K562 (cell line): ENCODE measurements at regions not wholly inside any gene's neighbourhood (a gene's known extent, or its start where the extent isn't known, plus 50 kb on each side); places are given as distances from the start of the nearest gene placed in this dataset.

Experiments
- ATAC-seq: fragments of 200-7000 bp; cut with Tn5 transposase; 3 replicates; pipeline ENCODE4 v1.9.1; 2020; ENCODE audit warnings: moderate library complexity
- BruUV-seq: library from RNA; stranded (reverse); fragments of 400-500 nt; replicated peaks from 2 replicates; lab custom pipeline; 2021; lab: Mats Ljungman, UMichigan
- CTCF ChIA-PET: fragments of 300-600 bp; formaldehyde crosslinking; extraction: SDS; loops from one replicate; lab custom pipeline; 2021; ENCODE audit warnings: low intra/inter-chr PET ratio; lab: Yijun Ruan, JAX
- POLR2A ChIA-PET: fragments of 300-600, 350-650 bp; sonication (Branson Sonifier 250); formaldehyde crosslinking; extraction: SDS; loops from one replicate; lab custom pipeline; 2021; ENCODE audit warnings: antibody characterized with exemption, inconsistent platforms; lab: Yijun Ruan, JAX
- DNase-seq, 4 experiments: peaks; one replicate each; pipeline versions ENCODE4 v3.0.0 to v3.0.0-alpha.2; 2011 to 2018; ENCODE audit warnings: low spot score in 3 of 4, mixed read lengths in 3 of 4; ENCODE audit errors: extremely low read depth in 1 of 4
- FAIRE-seq: peaks from 2 replicates; lab custom pipeline; 2011; peaks lifted over from hg19 to GRCh38; lab: Jason Lieb, UNC
- H2AFZ ChIP-seq: 2 replicates; pipeline ENCODE4 v1.6.0; 2011; ENCODE audit warnings: low read depth, low read length, control low read depth, inconsistent platforms
- H3K27ac ChIP-seq: fragments of 200-600 bp; 3 replicates; pipeline ENCODE4 v1.8.0; 2011; ENCODE audit warnings: low read depth, mild to moderate bottlenecking, control low read depth, inconsistent platforms, low read length, moderate library complexity, mixed read lengths; ENCODE audit errors: extremely low read depth
- H3K27me3 ChIP-seq, 2 experiments: fragments of 300-600 bp in 1 of 2; 2 replicates in 1 of 2; 3 replicates in 1 of 2; pipeline versions ENCODE4 v1.6.0 to v1.8.0; 2011; ENCODE audit warnings: inconsistent platforms in 2 of 2, low read length in 2 of 2, mild to moderate bottlenecking in 1 of 2, mixed read lengths in 1 of 2, moderate library complexity in 1 of 2; ENCODE audit not compliant: control insufficient read depth in 2 of 2, insufficient read depth in 2 of 2
- H3K36me3 ChIP-seq: fragments of 300-600 bp; 3 replicates; pipeline ENCODE4 v1.8.0; 2011; ENCODE audit warnings: mild to moderate bottlenecking, low read length, inconsistent platforms; ENCODE audit not compliant: control insufficient read depth, insufficient read depth
- H3K4me1 ChIP-seq, 2 experiments: fragments of 200-600 bp in 1 of 2; replicated peaks in 1 of 2; 2 replicates in 1 of 2; 3 replicates in 1 of 2; pipeline versions ENCODE4 v1.5.1 to v1.8.0; 2011; ENCODE audit warnings: inconsistent platforms in 2 of 2, low read length in 2 of 2, mild to moderate bottlenecking in 1 of 2, mixed read lengths in 1 of 2, moderate library complexity in 1 of 2; ENCODE audit not compliant: control insufficient read depth in 2 of 2, insufficient read depth in 2 of 2
- H3K4me2 ChIP-seq: 2 replicates; pipeline ENCODE4 v1.6.1; 2011; ENCODE audit warnings: low read length, control low read depth, inconsistent platforms, mixed read lengths; ENCODE audit not compliant: insufficient read depth
- H3K4me3 ChIP-seq: fragments of 200-600 bp; sonication (generic), shearing (Covaris generic); 2 replicates; pipeline ENCODE4 v1.5.1; 2016; ENCODE audit warnings: control low read depth, inconsistent platforms
- H3K79me2 ChIP-seq: fragments of 200-600 bp; 3 replicates; pipeline ENCODE4 v1.8.0; 2011; ENCODE audit warnings: low read length, inconsistent platforms; ENCODE audit not compliant: control insufficient read depth, insufficient read depth
- H3K9ac ChIP-seq, 2 experiments: 2 replicates each; pipeline versions ENCODE4 v1.6.0 to v1.6.1; 2011; ENCODE audit warnings: low read depth in 2 of 2, low read length in 2 of 2, control low read depth in 1 of 2, inconsistent platforms in 1 of 2, mild to moderate bottlenecking in 1 of 2, mixed read lengths in 1 of 2; ENCODE audit not compliant: insufficient read depth in 1 of 2
- H3K9me1 ChIP-seq: one replicate; pipeline ENCODE4 v1.6.0; 2011; ENCODE audit warnings: inconsistent platforms, mild to moderate bottlenecking, low read length, moderate library complexity; ENCODE audit not compliant: control insufficient read depth, insufficient read depth
- H3K9me3 ChIP-seq: replicated peaks from 2 replicates; pipeline ENCODE4 v1.5.1; 2011; ENCODE audit warnings: low read depth, low read length, inconsistent platforms; ENCODE audit not compliant: control insufficient read depth, insufficient read depth
- H4K20me1 ChIP-seq: replicated peaks from 2 replicates; pipeline ENCODE4 v1.6.1; 2011; ENCODE audit warnings: low read length, inconsistent platforms, mixed read lengths; ENCODE audit not compliant: control insufficient read depth, insufficient read depth
- FOXP4 ChIP-seq: sonication (generic); formaldehyde crosslinking; IDR thresholded peaks from 2 replicates; pipeline ENCODE4 v1.8.0; 2022; ENCODE audit warnings: mild to moderate bottlenecking, missing genetic modification reagents, borderline replicate concordance
- GTF2E2 ChIP-seq: fragments of 200-800 bp; sonication (Bioruptor generic); IDR thresholded peaks from 2 replicates; pipeline ENCODE4 v1.6.1; 2016; ENCODE audit warnings: missing genetic modification characterization, missing compliant biosample characterization
- ZBTB43 ChIP-seq: sonication (generic); formaldehyde crosslinking; IDR thresholded peaks from 2 replicates; pipeline ENCODE4 v1.8.0; 2023; ENCODE audit warnings: mild to moderate bottlenecking, missing genetic modification reagents
- WGBS: fragments of 100-300 bp; shearing (Covaris generic); methylation state at CpG from one replicate; pipeline ENCODE4 v1.1.6; 2016; ENCODE audit warnings: low coverage, mixed read lengths; ENCODE audit not compliant: insufficient coverage; ENCODE audit errors: missing lambda C conversion rate; 5-methylcytosine and 5-hydroxymethylcytosine counted together
- in situ Hi-C: fragments of 300-500 bp; cut with MboI; formaldehyde crosslinking; loops from 4 replicates; pipeline ENCODE4 v1.15.0; 2018; ENCODE audit warnings: inconsistent platforms, mixed read lengths
- intact Hi-C: fragments of 100-400 bp; cut with micrococcal nuclease; formaldehyde crosslinking; loops from 2 replicates; pipeline ENCODE4 v1.14.2; 2022
- TF ChIP-seq, protein P1 (sequence below): fragments of 250-450 bp; sonication (Bioruptor Pico); IDR thresholded peaks from 2 replicates; pipeline ENCODE4 v1.5.0; 2021
- TF ChIP-seq, protein P2 (sequence below), 2 experiments: fragments of 450-650 bp in 1 of 2; IDR thresholded peaks; 2 replicates each; pipeline ENCODE4 v1.6.1; 2011 to 2017; ENCODE audit warnings: low read depth in 2 of 2, antibody characterized with exemption in 1 of 2, borderline replicate concordance in 1 of 2, low read length in 1 of 2, mild to moderate bottlenecking in 1 of 2, mixed read lengths in 1 of 2; ENCODE audit not compliant: control insufficient read depth in 1 of 2

DNA sequence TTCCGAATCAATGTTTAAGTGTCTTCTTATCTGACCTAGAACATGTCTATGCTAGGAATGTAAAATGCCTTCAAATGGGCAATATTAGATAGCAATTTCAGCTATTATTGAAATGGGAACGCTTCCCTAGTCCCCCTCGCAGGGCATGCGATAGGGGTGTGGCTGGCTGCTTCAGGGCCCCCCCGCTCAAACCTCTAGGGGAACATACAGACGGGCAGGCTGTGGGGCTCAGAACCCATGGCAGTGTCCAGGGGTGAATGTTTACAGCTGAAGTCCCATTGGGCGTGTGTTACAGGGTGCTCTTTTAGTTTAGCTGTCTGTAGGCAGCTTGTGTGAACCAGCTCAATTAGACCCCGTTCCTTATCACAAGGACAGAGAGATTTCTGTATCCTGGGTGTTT, 315.9 kb downstream of the DSEL start:
- no peak for FAIRE-seq
- CTCF ChIA-PET, result no interaction called here
- no peaks in the 10 kb centered on the region for H3K9me1 ChIP-seq

More for the DNA sequence above, 315.9 kb downstream of the DSEL start:
- DNase-seq, result no peak
- Histone ChIP-seq H3K4me2 (no peak overlapping the region), H4K20me1 (no peaks in the 10 kb centered on the region), H3K27ac (no peak overlapping the region), H2AFZ (no peak overlapping the region)
- in situ Hi-C loops, result loop anchor here (25.0 kb wide), 1 partner anchor 1462 kb away; no protein-coding TSS in a partner anchor
- no peak for ATAC-seq
- TF ChIP-seq ZBTB43, result no peak
- TF ChIP-seq FOXP4 (CRISPR knock-in tag), result no peak
- no peak for TF ChIP-seq GTF2E2
- TF ChIP-seq, protein P1, sequence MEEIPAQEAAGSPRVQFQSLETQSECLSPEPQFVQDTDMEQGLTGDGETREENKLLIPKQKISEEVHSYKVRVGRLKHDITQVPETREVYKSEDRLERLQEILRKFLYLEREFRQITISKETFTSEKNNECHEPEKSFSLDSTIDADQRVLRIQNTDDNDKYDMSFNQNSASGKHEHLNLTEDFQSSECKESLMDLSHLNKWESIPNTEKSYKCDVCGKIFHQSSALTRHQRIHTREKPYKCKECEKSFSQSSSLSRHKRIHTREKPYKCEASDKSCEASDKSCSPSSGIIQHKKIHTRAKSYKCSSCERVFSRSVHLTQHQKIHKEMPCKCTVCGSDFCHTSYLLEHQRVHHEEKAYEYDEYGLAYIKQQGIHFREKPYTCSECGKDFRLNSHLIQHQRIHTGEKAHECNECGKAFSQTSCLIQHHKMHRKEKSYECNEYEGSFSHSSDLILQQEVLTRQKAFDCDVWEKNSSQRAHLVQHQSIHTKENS, result no peak
- TF ChIP-seq, protein P2, sequence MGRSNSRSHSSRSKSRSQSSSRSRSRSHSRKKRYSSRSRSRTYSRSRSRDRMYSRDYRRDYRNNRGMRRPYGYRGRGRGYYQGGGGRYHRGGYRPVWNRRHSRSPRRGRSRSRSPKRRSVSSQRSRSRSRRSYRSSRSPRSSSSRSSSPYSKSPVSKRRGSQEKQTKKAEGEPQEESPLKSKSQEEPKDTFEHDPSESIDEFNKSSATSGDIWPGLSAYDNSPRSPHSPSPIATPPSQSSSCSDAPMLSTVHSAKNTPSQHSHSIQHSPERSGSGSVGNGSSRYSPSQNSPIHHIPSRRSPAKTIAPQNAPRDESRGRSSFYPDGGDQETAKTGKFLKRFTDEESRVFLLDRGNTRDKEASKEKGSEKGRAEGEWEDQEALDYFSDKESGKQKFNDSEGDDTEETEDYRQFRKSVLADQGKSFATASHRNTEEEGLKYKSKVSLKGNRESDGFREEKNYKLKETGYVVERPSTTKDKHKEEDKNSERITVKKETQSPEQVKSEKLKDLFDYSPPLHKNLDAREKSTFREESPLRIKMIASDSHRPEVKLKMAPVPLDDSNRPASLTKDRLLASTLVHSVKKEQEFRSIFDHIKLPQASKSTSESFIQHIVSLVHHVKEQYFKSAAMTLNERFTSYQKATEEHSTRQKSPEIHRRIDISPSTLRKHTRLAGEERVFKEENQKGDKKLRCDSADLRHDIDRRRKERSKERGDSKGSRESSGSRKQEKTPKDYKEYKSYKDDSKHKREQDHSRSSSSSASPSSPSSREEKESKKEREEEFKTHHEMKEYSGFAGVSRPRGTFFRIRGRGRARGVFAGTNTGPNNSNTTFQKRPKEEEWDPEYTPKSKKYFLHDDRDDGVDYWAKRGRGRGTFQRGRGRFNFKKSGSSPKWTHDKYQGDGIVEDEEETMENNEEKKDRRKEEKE (IDR thresholded peaks at IDR 0.05; ENCODE audit: borderline replicate concordance in 1 of 2, control insufficient read depth in 1 of 2, low read depth in 2 of 2, low read length in 1 of 2), result no peak
- TF ChIP-seq, all 486 proteins: peak for 0
- Histone ChIP-seq H3K36me3 (no peaks in the 10 kb centered on the region), H3K9me3 (no peaks in the 10 kb centered on the region), H3K4me3 (no peak overlapping the region), H3K9ac (no peak overlapping the region), H3K79me2 (no peaks in the 10 kb centered on the region), H3K4me1 (no peaks in the 10 kb centered on the region), H3K27me3 (no peaks in the 10 kb centered on the region)
- no TSS peak for BruUV-seq
- POLR2A ChIA-PET, result no interaction called here
- 7% methylated on average over 5 of the region's 8 CpGs for WGBS
- intact Hi-C loops, result no loop called here
